ENCODE measurements at regions not wholly inside any gene's neighbourhood (a gene's known extent, or its start where the extent isn't known, plus 50 kb on each side); places are given as distances from the start of the nearest gene placed in this dataset.

- no peak for DNase-seq
Measured at GRCh38 chr2:145038041-145038525, 518.2 kb upstream of the ZEB2 start.

- no peak for DNase-seq
Measured at GRCh38 chr2:145036421-145037011, 516.6 kb upstream of the ZEB2 start.

GRCh38 chr2:145034511-145034910, 514.6 kb upstream of the ZEB2 start:
- DNase-seq, result no peak

GRCh38 chr2:145033438-145033837, 513.5 kb upstream of the ZEB2 start:
- no peak for DNase-seq

GRCh38 chr2:145032791-145033190, 512.9 kb upstream of the ZEB2 start:
- no peak for DNase-seq

GRCh38 chr2:145029873-145030272, 510.0 kb upstream of the ZEB2 start:
- no peak for DNase-seq

GRCh38 chr2:145029081-145029480, 509.2 kb upstream of the ZEB2 start:
- no peak for DNase-seq

- no peak for DNase-seq
Measured at GRCh38 chr2:145028101-145028920, 508.4 kb upstream of the ZEB2 start.

- no peak for DNase-seq
Measured at GRCh38 chr2:145026456-145027455, 506.8 kb upstream of the ZEB2 start.

- DNase-seq, result no peak
Measured at GRCh38 chr2:145025382-145025781, 505.5 kb upstream of the ZEB2 start.

- no peak for DNase-seq
Measured at GRCh38 chr2:145023334-145023934, 503.5 kb upstream of the ZEB2 start.

GRCh38 chr2:145022666-145023333, 502.9 kb upstream of the ZEB2 start:
- no peak for DNase-seq

GRCh38 chr2:145021962-145022665, 502.2 kb upstream of the ZEB2 start:
- no peak for DNase-seq

- no peak for DNase-seq
Measured at GRCh38 chr2:145020694-145021093, 500.8 kb upstream of the ZEB2 start.

- DNase-seq, result no peak
Measured at GRCh38 chr2:145020139-145020538, 500.2 kb upstream of the ZEB2 start.

- DNase-seq, result no peak
Measured at GRCh38 chr2:145018502-145018901, 498.6 kb upstream of the ZEB2 start.

- DNase-seq, result no peak
Measured at GRCh38 chr2:145017149-145017548, 497.2 kb upstream of the ZEB2 start.

- DNase-seq, result no peak
Measured at GRCh38 chr2:145016711-145017110, 496.8 kb upstream of the ZEB2 start.

GRCh38 chr2:145015561-145015960, 495.6 kb upstream of the ZEB2 start:
- DNase-seq, result no peak

- no peak for DNase-seq
Measured at GRCh38 chr2:145012806-145013205, 492.9 kb upstream of the ZEB2 start.

- no peak for DNase-seq
Measured at GRCh38 chr2:145012214-145012670, 492.3 kb upstream of the ZEB2 start.
